ENCODE measurements at regions not wholly inside any gene's neighbourhood (a gene's known extent, or its start where the extent isn't known, plus 50 kb on each side); places are given as distances from the start of the nearest gene placed in this dataset.
A peak's percentile ranks its signal among the peaks of the same experiment; 100 is the strongest.

- Histone ChIP-seq H2AFZ (ENCODE audit: low read length) (no peak overlapping the region), H2BK20ac (ENCODE audit: low read depth, low read length, poor library complexity, severe bottlenecking) (no peak overlapping the region), H3K14ac (ENCODE audit: insufficient read depth, low read length) (no peak overlapping the region), H3K79me1 (ENCODE audit: insufficient read depth, low read depth, low read length, poor library complexity, severe bottlenecking) (no peaks in the 10 kb centered on the region), H2AK5ac (ENCODE audit: insufficient read length, low read length) (no peak overlapping the region), H3K4me1 (ENCODE audit: insufficient read depth, low read length) (no peaks in the 10 kb centered on the region), H3K23ac (ENCODE audit: insufficient read length, low read depth, low read length) (no peak overlapping the region), H3T11ph (ENCODE audit: low read length) (no peak overlapping the region), H3K9me3 (ENCODE audit: control insufficient read depth, low read depth, low read length) (no peaks in the 10 kb centered on the region), H4K20me1 (ENCODE audit: control insufficient read depth, insufficient read depth, insufficient read length) (no peaks in the 10 kb centered on the region), H3K79me2 (ENCODE audit: insufficient read depth, low read length) (no peaks in the 10 kb centered on the region), H2BK12ac (ENCODE audit: insufficient read length, low read depth, low read length) (no peak overlapping the region), H3K18ac (ENCODE audit: insufficient read length, low read depth, low read length) (no peak overlapping the region), H2BK15ac (ENCODE audit: low read depth, low read length) (no peak overlapping the region), H3K23me2 (ENCODE audit: insufficient read length, low read depth, low read length, poor library complexity, severe bottlenecking) (no peaks in the 10 kb centered on the region), H4K91ac (ENCODE audit: insufficient read length, low read depth, low read length) (no peak overlapping the region), H3K27me3 (ENCODE audit: insufficient read depth, low read length) (no peaks in the 10 kb centered on the region), H4K8ac (replicated peaks; ENCODE audit: insufficient read length, low read depth, low read length) (no peak overlapping the region), H3K4ac (ENCODE audit: low read depth, low read length) (no peak overlapping the region), H3K4me2 (ENCODE audit: insufficient read depth, insufficient read length, low read length) (no peak overlapping the region), H2BK5ac (ENCODE audit: insufficient read length, low read length) (no peak overlapping the region), H2BK120ac (ENCODE audit: low read depth, low read length, poor library complexity, severe bottlenecking) (no peak overlapping the region), H3K27ac (ENCODE audit: insufficient read length, low read depth, low read length) (no peak overlapping the region), H3K9ac (ENCODE audit: extremely low read depth, insufficient read length, low read length) (no peak overlapping the region), H4K5ac (ENCODE audit: insufficient read length, low read depth, low read length) (no peak overlapping the region), H3K56ac (ENCODE audit: insufficient read length, low read depth, low read length) (no peak overlapping the region)
- no peak for TF ChIP-seq CTCF (conservative IDR thresholded peaks at IDR 0.05)
- Mint-ChIP-seq H3K36me3 (ENCODE audit: insufficient read depth in 1 of 3, low read depth in 3 of 3) (no peaks in the 10 kb centered on the region), H3K9me3 (no peaks in the 10 kb centered on the region), H3K27me3 (ENCODE audit: low read depth) (no peaks in the 10 kb centered on the region), H3K4me3 (no peak overlapping the region), H3K27ac (peak overlapping the region in 1 of 3 experiments; percentile 49; a peak in 1 of 7 replicates), H3K4me1 (no peaks in the 10 kb centered on the region)
- DNase-seq: no peak
- WGBS (ENCODE audit: extremely low coverage, insufficient read length, low lambda C conversion rate): no CpG with 5 or more reads among the region's 1 CpG
Measured at GRCh38 chr2:225837328-225837727, 437.8 kb downstream of the NYAP2 start.

Measured in H9 (cell line).